GM13977 (cell line): ENCODE measurements at regions not wholly inside any gene's neighbourhood (a gene's known extent, or its start where the extent isn't known, plus 50 kb on each side); places are given as distances from the start of the nearest gene placed in this dataset.
"Not testable (repeated sequence)": the region's sequence is repeated elsewhere in the genome, so short reads cannot be mapped to it uniquely, and the experiment has no call there.

Experiments
- DNase-seq: peaks from one replicate; pipeline ENCODE4 v3.0.0; 2012; ENCODE audit warnings: low spot score
- CTCF ChIP-seq: IDR thresholded peaks from 2 replicates; pipeline ENCODE4 v1.5.1; 2012; ENCODE audit warnings: mild to moderate bottlenecking, control low read depth; ENCODE audit not compliant: insufficient read depth; ENCODE audit errors: extremely low read depth, missing control alignments
- in situ Hi-C: fragments of 300-500 bp; cut with MboI; formaldehyde crosslinking; loops from one replicate; pipeline ENCODE4 v1.12.0; 2022; ENCODE audit warnings: low sequenced_read_pairs, low pct_unique_long_range_greater_than_20kb, mixed read lengths, inconsistent platforms; ENCODE audit not compliant: unreplicated experiment

GRCh38 chr18:60246606-60247005 lies 126.0 kb downstream of the MC4R start:
- no peak for TF ChIP-seq CTCF
- in situ Hi-C loops: no loop called here
- DNase-seq: no peak

DNA sequence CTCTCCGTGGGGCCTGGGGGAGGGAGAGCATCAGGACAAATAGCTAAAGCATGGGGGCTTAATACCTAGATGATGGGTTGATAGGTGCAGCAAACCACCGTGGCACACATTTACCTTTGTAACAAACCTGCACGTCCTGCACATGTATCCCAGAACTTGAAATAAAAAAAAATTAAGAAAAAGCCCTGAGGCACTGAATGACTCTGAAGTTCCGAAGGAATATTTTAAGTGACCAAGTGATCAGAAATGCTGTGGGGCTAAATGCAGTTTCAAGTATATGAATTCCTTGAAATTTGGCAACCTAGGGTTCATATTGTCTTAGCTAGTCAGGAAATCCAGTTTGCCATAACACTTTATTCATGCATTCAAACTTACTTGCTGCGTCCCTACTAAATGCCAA lies 127.5 kb downstream of the MC4R start:
- TF ChIP-seq CTCF: no peak
- in situ Hi-C loops: no loop called here

GRCh38 chr18:60239024-60239710 lies 133.4 kb downstream of the MC4R start:
- in situ Hi-C loops: not testable (repeated sequence)
- DNase-seq: peak; percentile 5

More for the DNA sequence above, 127.5 kb downstream of the MC4R start:
- DNase-seq: no peak

DNA sequence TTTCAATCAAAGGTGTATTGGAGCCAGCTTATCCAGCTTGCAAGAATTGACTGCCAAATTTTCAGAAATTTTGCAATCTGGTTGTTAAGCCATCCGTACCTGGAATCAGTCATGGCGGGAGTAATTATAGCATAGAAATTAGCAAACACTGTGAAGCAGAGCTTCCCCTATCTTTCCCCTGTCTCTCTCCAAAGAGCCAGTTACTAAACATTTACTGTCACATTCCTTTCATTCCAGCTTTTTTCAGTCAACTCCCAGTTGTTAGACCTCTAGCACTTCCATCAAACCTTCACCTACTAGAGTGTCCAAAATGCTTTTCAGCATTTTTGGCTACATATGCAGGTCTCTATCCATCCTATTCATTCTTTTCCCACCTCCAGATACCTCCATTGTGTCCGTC lies 137.4 kb downstream of the MC4R start:
- in situ Hi-C loops: no loop called here
- TF ChIP-seq CTCF: no peak
- no peak for DNase-seq

GRCh38 chr18:60232541-60232940 lies 140.0 kb downstream of the MC4R start:
- no peak for DNase-seq
- in situ Hi-C loops: no loop called here

DNA sequence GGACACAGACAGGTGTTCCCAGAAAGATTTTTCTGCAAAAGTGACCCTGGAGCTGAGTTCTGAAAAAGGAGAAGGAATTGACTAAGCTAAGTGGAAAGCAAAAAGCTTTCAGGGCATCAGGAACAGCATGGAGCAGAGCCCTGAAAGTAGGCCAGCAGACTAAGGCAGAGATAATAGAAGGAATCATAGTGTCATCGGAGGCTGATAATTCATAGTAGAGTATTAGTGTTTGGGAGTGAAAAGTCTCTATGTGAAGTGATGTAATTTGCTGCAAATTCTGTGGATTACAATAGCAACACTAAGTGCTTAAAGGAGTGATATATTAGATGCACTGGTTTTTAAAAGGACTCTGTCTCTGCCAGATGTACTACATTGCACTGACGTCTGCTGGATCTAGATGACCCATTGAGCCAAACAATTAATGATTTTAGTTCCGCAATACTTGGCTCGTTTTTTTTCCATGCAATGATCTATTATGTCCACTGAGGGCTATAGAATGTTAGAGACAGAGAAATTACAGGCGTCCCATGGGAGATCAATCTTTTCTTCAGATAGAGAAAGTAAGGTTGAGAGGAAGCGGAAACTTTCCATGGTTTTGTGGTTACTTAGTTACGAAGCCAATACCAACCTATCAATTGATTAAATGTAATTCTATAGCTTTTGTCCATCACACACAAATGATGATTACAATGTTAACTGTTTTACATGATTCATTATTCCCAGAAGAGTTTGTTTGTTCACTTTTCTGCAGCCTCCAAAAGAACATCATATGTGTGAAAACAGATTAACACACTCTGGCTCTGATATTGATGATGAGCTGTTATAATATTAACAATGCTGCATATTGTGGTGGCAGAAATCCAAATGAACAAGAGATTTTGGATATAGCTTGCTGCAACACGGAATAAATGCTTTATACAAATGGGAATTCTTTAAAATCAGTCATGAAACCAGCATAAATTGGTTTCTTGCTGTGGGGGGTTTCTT lies 143.7 kb downstream of the MC4R start:
- in situ Hi-C loops: no loop called here
- no peak for TF ChIP-seq CTCF
- DNase-seq: no peak

More at GRCh38 chr18:60232541-60232940, 140.0 kb downstream of the MC4R start:
- TF ChIP-seq CTCF: no peak

DNA sequence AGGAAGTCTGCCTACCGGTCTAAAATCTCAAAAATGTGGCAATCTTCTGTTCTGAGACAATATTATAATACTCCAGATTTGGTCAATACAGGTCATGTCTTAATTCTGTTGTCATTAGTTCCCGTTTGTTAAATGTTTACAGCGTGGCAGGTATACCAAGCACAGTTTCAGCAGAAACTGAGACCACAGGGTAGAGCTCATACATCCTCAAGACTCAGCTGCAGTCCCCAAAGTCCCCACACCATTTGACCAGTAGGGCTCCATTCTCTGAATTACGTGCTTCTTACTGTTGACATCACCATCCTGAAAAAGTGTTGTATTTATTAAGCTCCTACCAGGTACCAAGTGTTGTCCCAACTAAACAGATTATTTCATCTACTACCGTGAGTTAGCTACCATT lies 157.1 kb downstream of the MC4R start:
- DNase-seq: no peak
- in situ Hi-C loops: no loop called here
- no peak for TF ChIP-seq CTCF
